ENCODE measurements at regions not wholly inside any gene's neighbourhood (a gene's known extent, or its start where the extent isn't known, plus 50 kb on each side); places are given as distances from the start of the nearest gene placed in this dataset.

- intact Hi-C loops (cut with micrococcal nuclease) = no loop called here
Observed at GRCh38 chr4:65265526-65265925, 404.8 kb downstream of the EPHA5 start.

DNA sequence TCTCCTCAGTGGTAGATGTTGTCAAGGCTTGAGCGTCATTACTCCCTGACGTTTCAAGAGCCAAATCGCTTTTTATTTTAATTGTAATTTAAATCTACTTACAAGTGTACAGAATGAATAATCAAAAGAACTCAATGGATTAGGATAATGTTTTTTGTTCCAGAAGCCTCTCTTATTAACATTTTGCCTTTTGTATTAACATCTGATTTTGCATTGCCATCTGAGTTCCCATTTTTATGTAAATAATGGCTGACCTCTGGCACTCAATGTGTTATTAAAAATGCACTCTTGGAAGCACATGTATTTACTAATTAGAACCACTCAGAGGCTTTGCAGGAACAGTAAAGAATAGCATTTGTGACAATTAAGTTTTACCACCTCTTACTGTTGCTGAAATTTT is 411.0 kb downstream of the EPHA5 start:
- ATAC-seq = no peak
- H3K27me3 ChIP-seq (ENCODE audit: control insufficient read depth in 2 of 2, insufficient read depth in 2 of 2, low read length in 2 of 2) = no peaks in the 10 kb centered on the region
- Mint-ChIP-seq H3K27ac (no peak overlapping the region), H3K9me3 (peaks cover 0 to 14% (median 0%) of the 10 kb centered on the region in 11 donors), H3K4me1 (no peaks in the 10 kb centered on the region), H3K36me3 (no peaks in the 10 kb centered on the region), H3K27me3 (no peaks in the 10 kb centered on the region), H3K4me3 (no peak overlapping the region)
- ChIA-PET POLR2A (no interaction called here), CTCF (no interaction called here)
- no peak overlapping the region for H3K27ac ChIP-seq (ENCODE audit: low read depth, low read length)
- intact Hi-C loops (cut with micrococcal nuclease) = no loop called here
- no peaks in the 10 kb centered on the region for H3K9me3 ChIP-seq (ENCODE audit: control insufficient read depth in 2 of 3, low read length in 3 of 3)
- no peaks in the 10 kb centered on the region for H3K36me3 ChIP-seq (ENCODE audit: control insufficient read depth in 2 of 3, insufficient read depth in 3 of 3, low read length in 3 of 3)
- no peak for DNase-seq
- no peaks in the 10 kb centered on the region for H3K4me1 ChIP-seq (ENCODE audit: control insufficient read depth in 2 of 2, insufficient read depth in 2 of 2, low read length in 2 of 2)
- no peak overlapping the region for H3K4me3 ChIP-seq (ENCODE audit: low read length)

More at GRCh38 chr4:65265526-65265925, 404.8 kb downstream of the EPHA5 start:
- H3K27ac Mint-ChIP-seq = no peak overlapping the region
- DNase-seq (no peak), ATAC-seq (no peak)
- no peaks in the 10 kb centered on the region for H3K36me3 Mint-ChIP-seq
- no peaks in the 10 kb centered on the region for H3K27me3 ChIP-seq (ENCODE audit: control insufficient read depth in 2 of 2, insufficient read depth in 2 of 2, low read length in 2 of 2)
- no peak overlapping the region for H3K27ac ChIP-seq (ENCODE audit: low read depth, low read length)
- ChIA-PET POLR2A (no interaction called here), CTCF (no interaction called here)
- H3K9me3 Mint-ChIP-seq = peaks cover 0 to 24% (median 3%) of the 10 kb centered on the region in 11 donors
- H3K27me3 Mint-ChIP-seq = no peaks in the 10 kb centered on the region
- H3K4me3 Mint-ChIP-seq = no peak overlapping the region
- H3K9me3 ChIP-seq (ENCODE audit: control insufficient read depth in 2 of 3, low read length in 3 of 3) = no peaks in the 10 kb centered on the region
- H3K4me3 ChIP-seq (ENCODE audit: low read length) = no peak overlapping the region
- H3K4me1 ChIP-seq (ENCODE audit: control insufficient read depth in 2 of 2, insufficient read depth in 2 of 2, low read length in 2 of 2) = no peaks in the 10 kb centered on the region
- H3K36me3 ChIP-seq (ENCODE audit: control insufficient read depth in 2 of 3, insufficient read depth in 3 of 3, low read length in 3 of 3) = no peaks in the 10 kb centered on the region
- H3K4me1 Mint-ChIP-seq = no peaks in the 10 kb centered on the region

DNA sequence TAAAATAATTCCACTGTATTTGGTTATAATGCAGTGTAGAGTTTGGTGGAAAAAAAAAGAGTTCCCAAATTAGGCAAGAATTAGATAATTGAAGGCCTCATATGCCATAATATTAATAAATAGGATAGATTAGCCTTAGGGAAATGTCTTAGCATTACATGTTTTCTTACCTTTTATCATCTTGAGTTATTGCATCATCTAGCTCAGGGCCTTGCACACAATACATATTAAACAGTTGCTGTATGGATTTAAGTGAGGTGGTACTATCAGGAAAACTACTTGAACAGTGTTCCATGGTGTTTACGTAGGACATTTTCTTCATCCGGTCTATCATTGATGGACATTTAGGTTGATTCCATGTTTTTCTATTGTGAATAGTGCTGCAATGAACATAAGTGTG is 419.4 kb downstream of the EPHA5 start:
- ATAC-seq (no peak), DNase-seq (no peak)
- Histone ChIP-seq H3K4me1 (ENCODE audit: control insufficient read depth in 2 of 2, insufficient read depth in 2 of 2, low read length in 2 of 2) (no peaks in the 10 kb centered on the region), H3K4me3 (ENCODE audit: low read length) (no peak overlapping the region), H3K27ac (ENCODE audit: low read depth, low read length) (no peak overlapping the region), H3K36me3 (ENCODE audit: control insufficient read depth in 2 of 3, insufficient read depth in 3 of 3, low read length in 3 of 3) (no peaks in the 10 kb centered on the region), H3K9me3 (ENCODE audit: control insufficient read depth in 2 of 3, low read length in 3 of 3) (no peaks in the 10 kb centered on the region), H3K27me3 (ENCODE audit: control insufficient read depth in 2 of 2, insufficient read depth in 2 of 2, low read length in 2 of 2) (no peaks in the 10 kb centered on the region)
- no peak overlapping the region for H3K27ac Mint-ChIP-seq
- intact Hi-C loops (cut with micrococcal nuclease) = no loop called here
- CTCF ChIA-PET = no interaction called here
- no peaks in the 10 kb centered on the region for H3K4me1 Mint-ChIP-seq
- no peaks in the 10 kb centered on the region for H3K27me3 Mint-ChIP-seq
- no peaks in the 10 kb centered on the region for H3K36me3 Mint-ChIP-seq
- peaks cover 0 to 10% (median 2%) of the 10 kb centered on the region in 11 donors for H3K9me3 Mint-ChIP-seq
- POLR2A ChIA-PET = no interaction called here
- H3K4me3 Mint-ChIP-seq = no peak overlapping the region

DNA sequence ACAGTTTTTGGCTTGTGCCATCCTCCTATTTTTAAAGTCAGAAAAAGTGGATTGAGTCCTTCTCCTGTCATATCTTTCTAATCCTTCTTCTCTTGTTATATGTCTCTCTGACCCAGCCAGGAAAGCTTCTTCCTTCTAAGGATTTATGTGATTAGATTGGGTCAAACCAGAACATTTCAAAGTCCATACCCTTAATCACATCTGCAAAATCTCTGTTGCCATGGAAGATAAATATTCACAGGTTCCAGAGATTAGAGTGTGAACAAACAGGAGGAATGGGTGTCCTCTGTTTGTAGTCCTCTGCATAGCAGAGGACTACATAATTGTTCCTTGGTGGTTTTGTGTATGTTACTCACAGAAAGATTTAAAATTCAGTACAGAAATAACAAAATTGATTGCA is 421.2 kb downstream of the EPHA5 start:
- H3K36me3 Mint-ChIP-seq = no peaks in the 10 kb centered on the region
- no peaks in the 10 kb centered on the region for H3K27me3 Mint-ChIP-seq
- Histone ChIP-seq H3K4me1 (ENCODE audit: control insufficient read depth in 2 of 2, insufficient read depth in 2 of 2, low read length in 2 of 2) (no peaks in the 10 kb centered on the region), H3K27me3 (ENCODE audit: control insufficient read depth in 2 of 2, insufficient read depth in 2 of 2, low read length in 2 of 2) (no peaks in the 10 kb centered on the region), H3K4me3 (ENCODE audit: low read length) (no peak overlapping the region), H3K36me3 (ENCODE audit: control insufficient read depth in 2 of 3, insufficient read depth in 3 of 3, low read length in 3 of 3) (no peaks in the 10 kb centered on the region), H3K27ac (ENCODE audit: low read depth, low read length) (no peak overlapping the region), H3K9me3 (ENCODE audit: control insufficient read depth in 2 of 3, low read length in 3 of 3) (no peaks in the 10 kb centered on the region)
- CTCF ChIA-PET = no interaction called here
- DNase-seq (no peak), ATAC-seq (no peak)
- no peaks in the 10 kb centered on the region for H3K4me1 Mint-ChIP-seq
- intact Hi-C loops (cut with micrococcal nuclease) = no loop called here
- H3K9me3 Mint-ChIP-seq = peaks cover 0 to 17% (median 3%) of the 10 kb centered on the region in 11 donors
- POLR2A ChIA-PET = no interaction called here
- no peak overlapping the region for H3K4me3 Mint-ChIP-seq
- H3K27ac Mint-ChIP-seq = no peak overlapping the region

DNA sequence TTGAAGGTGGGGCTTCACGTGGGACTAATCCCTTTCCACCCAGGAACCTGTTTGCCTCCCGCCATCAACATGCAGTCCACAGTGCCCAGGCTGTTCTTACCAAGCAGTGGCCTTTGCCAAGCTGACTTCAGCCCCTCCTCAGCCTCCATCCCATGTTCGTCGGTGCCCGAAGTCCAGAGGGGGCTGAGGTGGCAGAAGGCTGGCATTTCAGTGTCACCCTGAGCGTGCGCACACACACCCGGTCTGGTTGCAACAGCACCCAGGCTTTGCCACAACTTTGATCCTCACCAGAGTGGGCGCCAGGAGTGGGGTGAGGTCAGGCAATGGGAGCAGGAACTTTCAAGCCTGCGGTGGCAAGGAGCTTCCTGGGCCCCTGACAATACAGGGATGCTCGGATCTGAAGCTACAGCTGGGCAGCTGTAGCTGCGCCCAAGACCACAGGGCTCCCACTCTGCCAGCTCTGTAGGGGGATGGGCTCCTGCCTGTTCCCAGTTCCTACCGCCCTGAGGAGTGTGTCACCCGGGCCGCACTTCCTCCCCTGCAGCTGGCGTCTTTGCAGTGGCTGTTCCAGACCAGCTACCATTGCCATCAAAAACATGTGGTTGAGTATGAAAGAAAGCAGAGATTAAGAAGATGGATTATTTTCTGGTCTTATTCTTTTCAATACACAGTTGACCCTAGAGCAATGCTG is 428.0 kb downstream of the EPHA5 start:
- Mint-ChIP-seq H3K9me3 (peaks cover 0 to 15% (median 5%) of the 10 kb centered on the region in 11 donors), H3K4me1 (no peaks in the 10 kb centered on the region), H3K27me3 (no peaks in the 10 kb centered on the region), H3K4me3 (no peak overlapping the region), H3K36me3 (no peaks in the 10 kb centered on the region), H3K27ac (no peak overlapping the region)
- Histone ChIP-seq H3K27me3 (ENCODE audit: control insufficient read depth in 2 of 2, insufficient read depth in 2 of 2, low read length in 2 of 2) (no peaks in the 10 kb centered on the region), H3K9me3 (ENCODE audit: control insufficient read depth in 2 of 3, low read length in 3 of 3) (no peaks in the 10 kb centered on the region), H3K4me3 (ENCODE audit: low read length) (no peak overlapping the region), H3K36me3 (ENCODE audit: control insufficient read depth in 2 of 3, insufficient read depth in 3 of 3, low read length in 3 of 3) (no peaks in the 10 kb centered on the region), H3K4me1 (ENCODE audit: control insufficient read depth in 2 of 2, insufficient read depth in 2 of 2, low read length in 2 of 2) (no peaks in the 10 kb centered on the region), H3K27ac (ENCODE audit: low read depth, low read length) (no peak overlapping the region)
- ATAC-seq = no peak
- intact Hi-C loops (cut with micrococcal nuclease) = no loop called here
- ChIA-PET POLR2A (no interaction called here), CTCF (no interaction called here)
- DNase-seq = no peak

DNA sequence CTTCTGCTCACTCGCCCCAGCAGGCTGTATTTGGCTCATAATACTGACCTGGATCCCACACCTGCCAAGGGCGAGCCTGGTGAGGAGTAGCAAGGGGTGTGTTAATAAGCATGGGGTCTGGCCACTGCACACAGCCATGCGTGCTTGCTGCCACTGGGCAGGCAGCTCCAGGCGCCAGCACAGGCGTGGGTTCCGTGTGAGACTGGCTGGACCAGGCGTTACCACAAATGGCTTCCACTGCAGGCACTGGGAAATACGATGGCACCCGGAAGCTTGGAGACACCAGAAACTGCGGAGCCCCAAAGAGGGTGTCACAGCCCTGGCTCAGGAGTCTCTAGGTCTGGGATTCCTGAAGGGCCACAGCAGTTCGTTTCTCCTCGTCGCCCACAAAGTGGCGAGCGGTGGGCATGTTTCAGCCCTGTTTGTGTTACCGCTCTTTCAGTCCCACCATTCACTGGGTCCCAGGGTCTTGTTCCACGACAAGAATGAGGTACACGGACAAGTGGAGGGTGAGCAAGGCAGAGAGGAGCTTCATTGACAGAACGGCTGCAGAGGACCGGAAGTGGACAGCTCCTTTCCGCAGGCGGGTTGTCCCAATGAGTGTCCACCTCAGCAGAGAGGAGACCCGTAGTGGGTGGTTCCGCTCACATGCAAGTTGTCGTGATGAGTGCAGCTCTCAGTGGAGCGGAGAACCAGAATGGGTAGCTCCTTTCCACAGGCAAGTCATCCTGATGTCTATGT is 428.9 kb downstream of the EPHA5 start:
- Histone ChIP-seq H3K27me3 (ENCODE audit: control insufficient read depth in 2 of 2, insufficient read depth in 2 of 2, low read length in 2 of 2) (no peaks in the 10 kb centered on the region), H3K36me3 (ENCODE audit: control insufficient read depth in 2 of 3, insufficient read depth in 3 of 3, low read length in 3 of 3) (no peaks in the 10 kb centered on the region), H3K9me3 (ENCODE audit: control insufficient read depth in 2 of 3, low read length in 3 of 3) (no peaks in the 10 kb centered on the region), H3K4me1 (ENCODE audit: control insufficient read depth in 2 of 2, insufficient read depth in 2 of 2, low read length in 2 of 2) (no peaks in the 10 kb centered on the region), H3K4me3 (ENCODE audit: low read length) (no peak overlapping the region), H3K27ac (ENCODE audit: low read depth, low read length) (no peak overlapping the region)
- Mint-ChIP-seq H3K4me1 (no peaks in the 10 kb centered on the region), H3K9me3 (peaks cover 0 to 17% (median 6%) of the 10 kb centered on the region in 11 donors), H3K27me3 (no peaks in the 10 kb centered on the region), H3K36me3 (no peaks in the 10 kb centered on the region), H3K27ac (no peak overlapping the region), H3K4me3 (no peak overlapping the region)
- POLR2A ChIA-PET = no interaction called here
- DNase-seq = no peak
- intact Hi-C loops (cut with micrococcal nuclease) = no loop called here
- CTCF ChIA-PET = interaction anchor here (0.6 kb wide), 1 partner anchor 172 kb away, joined by 4 read pairs; no protein-coding TSS in a partner anchor
- ATAC-seq = no peak

GRCh38 chr4:65234061-65234460 is 436.2 kb downstream of the EPHA5 start:
- Mint-ChIP-seq H3K27ac (no peak overlapping the region), H3K4me3 (no peak overlapping the region), H3K9me3 (peaks cover 0 to 22% (median 3%) of the 10 kb centered on the region in 11 donors), H3K27me3 (no peaks in the 10 kb centered on the region), H3K36me3 (no peaks in the 10 kb centered on the region), H3K4me1 (no peaks in the 10 kb centered on the region)
- Histone ChIP-seq H3K9me3 (ENCODE audit: control insufficient read depth in 2 of 3, low read length in 3 of 3) (no peaks in the 10 kb centered on the region), H3K4me1 (ENCODE audit: control insufficient read depth in 2 of 2, insufficient read depth in 2 of 2, low read length in 2 of 2) (no peaks in the 10 kb centered on the region), H3K27ac (ENCODE audit: low read depth, low read length) (no peak overlapping the region), H3K36me3 (ENCODE audit: control insufficient read depth in 2 of 3, insufficient read depth in 3 of 3, low read length in 3 of 3) (no peaks in the 10 kb centered on the region), H3K4me3 (ENCODE audit: low read length) (no peak overlapping the region), H3K27me3 (ENCODE audit: control insufficient read depth in 2 of 2, insufficient read depth in 2 of 2, low read length in 2 of 2) (no peaks in the 10 kb centered on the region)
- ATAC-seq = no peak
- CTCF ChIA-PET = no interaction called here
- DNase-seq = no peak
- POLR2A ChIA-PET = no interaction called here
- intact Hi-C loops (cut with micrococcal nuclease) = no loop called here
